Ovary (tissue), 7 donors: ENCODE measurements at regions not wholly inside any gene's neighbourhood (a gene's known extent, or its start where the extent isn't known, plus 50 kb on each side); places are given as distances from the start of the nearest gene placed in this dataset.

ENCODE experiments used
- DNase-seq, 5 donors: peaks; one replicate each; pipeline ENCODE4 v3.0.0-alpha.2; 2019 to 2020
- H3K27ac ChIP-seq, 2 donors: fragments of 200-600 bp; one replicate each; pipeline versions ENCODE4 v1.5.1 to v1.8.0; 2019 to 2022
- H3K27me3 ChIP-seq: fragments of 200-600 bp; one replicate; pipeline ENCODE4 v1.8.0; 2022
- H3K36me3 ChIP-seq: fragments of 200-600 bp; sonication (generic); one replicate; pipeline ENCODE4 v1.5.1; 2019
- H3K4me1 ChIP-seq: one replicate; pipeline ENCODE4 v1.8.1; 2013; ENCODE audit warnings: mild to moderate bottlenecking, moderate library complexity; ENCODE audit not compliant: insufficient read depth
- H3K4me3 ChIP-seq: fragments of 200-600 bp; sonication (generic); one replicate; pipeline ENCODE4 v1.5.1; 2017
- H3K9me3 ChIP-seq, 2 donors: fragments of 200-600 bp in 1 of 2; sonication (generic) in 1 of 2; one replicate each; pipeline versions ENCODE4 v1.5.1 to v1.8.1; 2013 to 2019; ENCODE audit warnings: mild to moderate bottlenecking in 1 of 2, moderate library complexity in 1 of 2
- CTCF ChIP-seq, 3 donors: fragments of 450-650 bp in 2 of 3; fragments of 200-600 bp in 1 of 3; IDR thresholded peaks; one replicate each; pipeline versions ENCODE4 v1.5.1 to v1.8.0; 2016 to 2022; ENCODE audit warnings: antibody characterized with exemption in 3 of 3, mild to moderate bottlenecking in 1 of 3
- EP300 ChIP-seq: sonication (generic); formaldehyde crosslinking; IDR thresholded peaks from one replicate; pipeline ENCODE4 v1.6.1; 2017; ENCODE audit warnings: antibody characterized with exemption
- POLR2A ChIP-seq: fragments of 450-650 bp; IDR thresholded peaks from one replicate; pipeline ENCODE4 v1.6.1; 2017; ENCODE audit warnings: antibody characterized with exemption, mild to moderate bottlenecking, moderate library complexity
- WGBS, 3 donors: extraction: QIAGEN DNeasy Blood & Tissue Kit in 1 of 3; methylation state at CpG; one replicate each; pipeline versions ENCODE4 v1.1.5 to v1.1.7; 2013 to 2017; 5-methylcytosine and 5-hydroxymethylcytosine counted together
- intact Hi-C, 4 donors: fragments of 100-400 bp; cut with DNase I; formaldehyde crosslinking; loops; one replicate each; pipeline versions ENCODE4 v1.11.0 to v1.15.1; 2022 to 2023
- donor health status: DM: no; HTN: no; CAD: no; lungs with moderate emphysema.
- donor health status: DM: no; HTN: no; CAD: no.
- donor health status: Bipolar disorder and iron deficiency.
- donor health status: DM: no; HTN: no; CAD: no.
- donor health status: DM: yes; HTN: yes; CAD: no.

- intact Hi-C loops: no loop called here
- no peak for DNase-seq
- Histone ChIP-seq H3K4me3 (no peak overlapping the region), H3K36me3 (no peaks in the 10 kb centered on the region), H3K9me3 (no peaks in the 10 kb centered on the region), H3K27me3 (no peaks in the 10 kb centered on the region), H3K4me1 (no peaks in the 10 kb centered on the region), H3K27ac (no peak overlapping the region)
- 46 to 48% (median 46%) methylated on average over 3 of the region's 3 CpGs for WGBS, 3 donors
- no peak for TF ChIP-seq POLR2A
- no peak for TF ChIP-seq CTCF (IDR thresholded peaks at IDR 0.05)
- no peak for TF ChIP-seq EP300
These were observed 678.9 kb upstream of the TEX47 start for GRCh38 chr7:89474456-89474855.

GRCh38 chr7:89477991-89478390 lies 676.3 kb upstream of the STEAP1 start:
- H3K4me1 ChIP-seq: no peaks in the 10 kb centered on the region
- no peak for DNase-seq
- TF ChIP-seq EP300 (no peak), CTCF (IDR thresholded peaks at IDR 0.05) (no peak), POLR2A (no peak)
- 77 to 87% (median 86%) methylated on average over 3 of the region's 3 CpGs for WGBS, 3 donors
- H3K27me3 ChIP-seq: no peaks in the 10 kb centered on the region
- intact Hi-C loops: no loop called here
- H3K36me3 ChIP-seq: no peaks in the 10 kb centered on the region
- H3K27ac ChIP-seq: no peak overlapping the region
- no peak overlapping the region for H3K4me3 ChIP-seq
- H3K9me3 ChIP-seq: no peaks in the 10 kb centered on the region

- no peaks in the 10 kb centered on the region for H3K9me3 ChIP-seq
- intact Hi-C loops: no loop called here
- no peak overlapping the region for H3K27ac ChIP-seq
These were observed 658.6 kb upstream of the STEAP1 start for GRCh38 chr7:89495704-89496103.

GRCh38 chr7:89500084-89500483 lies 654.2 kb upstream of the STEAP1 start:
- Histone ChIP-seq H3K36me3 (no peaks in the 10 kb centered on the region), H3K9me3 (no peaks in the 10 kb centered on the region), H3K4me1 (no peaks in the 10 kb centered on the region), H3K27ac (no peak overlapping the region), H3K4me3 (no peak overlapping the region), H3K27me3 (no peaks in the 10 kb centered on the region)
- no peak for TF ChIP-seq POLR2A
- no peak for TF ChIP-seq CTCF (IDR thresholded peaks at IDR 0.05)
- WGBS, 3 donors: 91 to 94% (median 93%) methylated on average over 2 of the region's 2 CpGs
- intact Hi-C loops: no loop called here
- no peak for DNase-seq

More at GRCh38 chr7:89495704-89496103, 658.6 kb upstream of the STEAP1 start:
- no peaks in the 10 kb centered on the region for H3K27me3 ChIP-seq
- no peak for DNase-seq
- H3K36me3 ChIP-seq: no peaks in the 10 kb centered on the region
- H3K4me1 ChIP-seq: no peaks in the 10 kb centered on the region
- TF ChIP-seq POLR2A: no peak
- TF ChIP-seq EP300: no peak
- TF ChIP-seq CTCF (IDR thresholded peaks at IDR 0.05): no peak
- no peak overlapping the region for H3K4me3 ChIP-seq
- WGBS, 3 donors: 84 to 88% (median 84%) methylated on average over 3 of the region's 3 CpGs

- no peak overlapping the region for H3K27ac ChIP-seq
- intact Hi-C loops: no loop called here
- no peaks in the 10 kb centered on the region for H3K27me3 ChIP-seq
- H3K36me3 ChIP-seq: no peaks in the 10 kb centered on the region
- no peak overlapping the region for H3K4me3 ChIP-seq
- DNase-seq: no peak
- H3K4me1 ChIP-seq: no peaks in the 10 kb centered on the region
- H3K9me3 ChIP-seq: no peaks in the 10 kb centered on the region
- no peak for TF ChIP-seq POLR2A
- TF ChIP-seq CTCF (IDR thresholded peaks at IDR 0.05): no peak
- no peak for TF ChIP-seq EP300
These were observed 651.0 kb upstream of the STEAP1 start for GRCh38 chr7:89503281-89503680.
